Right atrium auricular region (tissue), 2 donors: ENCODE measurements at regions not wholly inside any gene's neighbourhood (a gene's known extent, or its start where the extent isn't known, plus 50 kb on each side); places are given as distances from the start of the nearest gene placed in this dataset.

Experiments used
- DNase-seq: peaks from one replicate; pipeline ENCODE4 v3.0.0-alpha.2; 2019; ENCODE audit warnings: low spot score
- H3K27ac ChIP-seq, 2 donors: fragments of 200-600 bp; sonication (generic); 1 replicate in 1 of 2; 2 replicates in 1 of 2; pipeline ENCODE4 v1.5.1; 2016 to 2019
- H3K27me3 ChIP-seq, 2 donors: fragments of 200-600 bp; sonication (generic); one replicate each; pipeline versions ENCODE4 v1.5.1 to v1.6.0; 2017 to 2019
- H3K36me3 ChIP-seq: fragments of 200-600 bp; sonication (generic); one replicate; pipeline ENCODE4 v1.5.1; 2016
- H3K4me1 ChIP-seq, 2 donors: fragments of 200-600 bp; sonication (generic); one replicate each; pipeline versions ENCODE4 v1.5.1 to v1.6.0; 2017 to 2019
- H3K4me3 ChIP-seq, 2 donors: fragments of 200-600 bp; sonication (generic); 1 replicate in 1 of 2; 2 replicates in 1 of 2; pipeline ENCODE4 v1.5.1; 2017 to 2019; ENCODE audit warnings: mild to moderate bottlenecking in 1 of 2, moderate library complexity in 1 of 2
- H3K9me3 ChIP-seq, 2 donors: fragments of 200-600 bp; sonication (generic); one replicate each; pipeline ENCODE4 v1.5.1; 2019
- TF ChIP-seq, protein P1 (sequence below), 2 donors: fragments of 200-600 bp; sonication (generic); IDR thresholded peaks; one replicate each; pipeline ENCODE4 v1.5.1; 2019; ENCODE audit warnings: antibody characterized with exemption in 2 of 2

DNA sequence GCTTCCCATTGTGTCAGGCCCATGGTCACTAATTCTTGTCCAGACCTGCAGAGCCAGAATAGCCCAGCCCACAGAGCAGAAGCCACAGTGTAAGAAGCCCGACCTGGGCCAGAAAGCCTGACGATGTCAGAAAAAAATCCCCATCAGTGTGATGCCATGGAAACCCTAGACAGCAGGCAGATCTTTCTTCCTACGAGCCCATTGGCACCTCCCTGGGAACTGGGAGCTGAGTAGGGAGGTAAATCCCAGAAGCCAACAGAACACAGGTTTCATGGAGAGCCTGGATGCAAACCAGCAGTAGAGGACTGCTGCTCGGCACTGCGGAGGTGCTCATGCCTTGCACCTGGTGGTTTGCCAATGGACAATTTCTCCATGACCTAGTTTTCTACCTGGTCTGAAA is 82.2 kb upstream of the SLC22A16 start:
- DNase-seq, result no peak
- Histone ChIP-seq H3K27ac (no peak overlapping the region), H3K4me3 (no peak overlapping the region), H3K36me3 (no peaks in the 10 kb centered on the region), H3K4me1 (no peaks in the 10 kb centered on the region), H3K9me3 (peaks cover 0 to 10% of the 10 kb centered on the region in 2 donors), H3K27me3 (no peaks in the 10 kb centered on the region)
- TF ChIP-seq, protein P1, sequence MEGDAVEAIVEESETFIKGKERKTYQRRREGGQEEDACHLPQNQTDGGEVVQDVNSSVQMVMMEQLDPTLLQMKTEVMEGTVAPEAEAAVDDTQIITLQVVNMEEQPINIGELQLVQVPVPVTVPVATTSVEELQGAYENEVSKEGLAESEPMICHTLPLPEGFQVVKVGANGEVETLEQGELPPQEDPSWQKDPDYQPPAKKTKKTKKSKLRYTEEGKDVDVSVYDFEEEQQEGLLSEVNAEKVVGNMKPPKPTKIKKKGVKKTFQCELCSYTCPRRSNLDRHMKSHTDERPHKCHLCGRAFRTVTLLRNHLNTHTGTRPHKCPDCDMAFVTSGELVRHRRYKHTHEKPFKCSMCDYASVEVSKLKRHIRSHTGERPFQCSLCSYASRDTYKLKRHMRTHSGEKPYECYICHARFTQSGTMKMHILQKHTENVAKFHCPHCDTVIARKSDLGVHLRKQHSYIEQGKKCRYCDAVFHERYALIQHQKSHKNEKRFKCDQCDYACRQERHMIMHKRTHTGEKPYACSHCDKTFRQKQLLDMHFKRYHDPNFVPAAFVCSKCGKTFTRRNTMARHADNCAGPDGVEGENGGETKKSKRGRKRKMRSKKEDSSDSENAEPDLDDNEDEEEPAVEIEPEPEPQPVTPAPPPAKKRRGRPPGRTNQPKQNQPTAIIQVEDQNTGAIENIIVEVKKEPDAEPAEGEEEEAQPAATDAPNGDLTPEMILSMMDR (IDR thresholded peaks at IDR 0.05), result no peak

DNA sequence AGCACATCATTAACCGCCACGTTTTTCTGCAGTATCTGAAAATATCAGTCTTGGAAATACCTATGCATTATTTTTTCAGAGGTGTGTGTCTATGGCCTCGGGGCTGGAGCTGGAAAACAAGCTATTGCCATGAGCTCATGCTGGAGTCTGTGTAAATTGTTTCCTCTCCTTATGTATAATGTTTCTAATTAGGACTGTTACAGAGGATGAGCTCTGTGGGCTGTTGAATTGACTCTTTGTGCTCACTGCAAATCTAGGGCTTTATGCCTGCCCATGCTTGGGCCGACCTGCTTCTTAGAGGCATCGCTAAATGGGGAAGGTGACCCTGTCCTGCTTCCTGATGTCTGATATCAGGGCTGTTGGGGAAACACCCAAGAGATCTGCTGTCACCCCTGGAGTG is 80.8 kb upstream of the SLC22A16 start:
- TF ChIP-seq, protein P1 (IDR thresholded peaks at IDR 0.05), result no peak
- Histone ChIP-seq H3K27me3 (no peaks in the 10 kb centered on the region), H3K9me3 (peaks cover 0 to 11% of the 10 kb centered on the region in 2 donors), H3K4me1 (no peaks in the 10 kb centered on the region), H3K36me3 (no peaks in the 10 kb centered on the region), H3K4me3 (no peak overlapping the region), H3K27ac (no peak overlapping the region)
- no peak for DNase-seq

DNA sequence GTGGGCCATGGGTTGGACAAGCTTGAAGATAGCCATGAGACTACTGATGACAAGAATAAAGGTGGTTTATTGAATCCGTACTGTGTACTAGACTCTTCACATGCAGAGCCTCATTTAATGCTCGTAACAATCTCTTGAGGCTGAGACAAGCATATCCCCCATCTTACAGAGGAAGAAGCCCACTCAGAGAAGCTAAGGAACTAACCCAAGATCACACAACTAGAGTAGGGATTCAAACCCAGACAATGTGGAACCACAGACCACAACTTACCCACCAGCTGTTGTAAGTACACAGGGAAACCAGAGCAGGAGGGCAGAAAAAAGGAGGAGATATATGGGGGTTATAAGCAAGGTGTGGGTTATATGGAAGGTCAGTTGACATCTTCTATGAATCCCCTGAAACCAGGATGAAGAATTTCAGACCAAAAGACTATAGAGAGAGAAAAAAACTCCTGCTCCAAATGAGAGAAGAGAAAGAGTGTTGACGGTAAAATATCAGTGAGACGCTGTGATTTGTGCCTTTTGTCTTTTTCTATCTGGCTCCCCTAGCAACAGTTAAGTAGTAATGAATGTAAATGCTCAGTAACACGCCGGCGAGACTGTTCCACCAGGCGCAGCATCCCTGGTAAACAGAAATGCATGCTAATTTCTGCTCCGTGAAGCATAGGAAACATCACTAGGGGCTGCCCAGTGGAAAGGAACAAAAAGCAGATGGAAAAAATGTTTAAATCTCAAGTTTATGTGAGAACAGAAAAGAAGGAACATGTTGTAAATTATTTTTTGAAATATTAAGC is 80.1 kb upstream of the SLC22A16 start:
- no peaks in the 10 kb centered on the region for H3K36me3 ChIP-seq
- TF ChIP-seq, protein P1 (IDR thresholded peaks at IDR 0.05), result no peak

DNA sequence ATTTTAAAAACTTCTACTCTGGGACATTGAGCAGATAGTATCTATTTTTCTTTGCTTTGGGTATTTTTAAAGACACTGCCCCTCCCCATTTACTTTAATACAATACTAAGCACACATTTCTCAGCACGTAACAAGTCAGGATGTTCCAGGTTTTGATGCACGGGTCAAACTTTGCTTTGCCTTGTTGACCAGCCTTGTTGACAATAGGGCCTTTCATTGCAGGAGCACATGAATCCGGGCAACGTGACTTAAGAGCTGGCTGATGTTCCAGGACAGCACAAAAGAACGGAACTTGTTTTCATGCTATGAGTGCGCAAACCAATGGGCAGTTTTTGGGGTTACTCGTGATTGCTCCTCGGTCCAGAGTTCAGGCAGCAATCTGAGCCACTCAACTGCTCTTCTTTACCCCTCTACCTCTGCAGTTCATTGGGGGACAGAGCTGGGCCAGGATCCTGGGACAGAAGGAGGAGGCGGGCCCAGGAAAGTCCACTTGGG is 78.6 kb upstream of the SLC22A16 start:
- H3K4me3 ChIP-seq, result no peak overlapping the region
- DNase-seq, result no peak
- TF ChIP-seq, protein P1 (IDR thresholded peaks at IDR 0.05), result no peak
- no peak overlapping the region for H3K27ac ChIP-seq
- no peaks in the 10 kb centered on the region for H3K4me1 ChIP-seq
- H3K9me3 ChIP-seq, result peaks cover 0 to 18% of the 10 kb centered on the region in 2 donors
- no peaks in the 10 kb centered on the region for H3K27me3 ChIP-seq
- no peaks in the 10 kb centered on the region for H3K36me3 ChIP-seq

More for the DNA sequence above, 80.1 kb upstream of the SLC22A16 start:
- no peaks in the 10 kb centered on the region for H3K27me3 ChIP-seq
- no peak for DNase-seq
- no peak overlapping the region for H3K27ac ChIP-seq
- peaks cover 0 to 18% of the 10 kb centered on the region in 2 donors for H3K9me3 ChIP-seq
- H3K4me3 ChIP-seq, result no peak overlapping the region
- no peaks in the 10 kb centered on the region for H3K4me1 ChIP-seq

DNA sequence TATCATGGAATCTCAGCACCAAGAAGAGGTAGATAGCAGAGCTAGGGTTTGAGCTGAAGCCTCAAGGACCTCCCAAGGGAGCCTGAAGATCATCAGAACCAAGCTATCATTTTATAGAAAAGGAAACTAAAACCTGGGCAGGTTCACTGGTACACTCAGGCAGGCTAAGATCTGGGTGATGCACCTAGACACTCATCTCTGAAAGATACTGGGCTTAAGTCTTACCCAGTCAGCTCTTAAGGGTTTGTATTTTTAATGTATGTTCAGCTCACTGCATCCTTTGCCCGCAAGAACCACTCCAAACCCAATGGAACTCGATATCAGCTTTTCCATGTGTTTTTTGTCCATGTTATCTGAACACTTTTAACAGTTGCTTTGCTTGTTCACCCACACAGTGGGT is 78.0 kb upstream of the SLC22A16 start:
- H3K4me1 ChIP-seq, result no peaks in the 10 kb centered on the region
- H3K27me3 ChIP-seq, result no peaks in the 10 kb centered on the region
- H3K36me3 ChIP-seq, result no peaks in the 10 kb centered on the region
- H3K4me3 ChIP-seq, result no peak overlapping the region
- H3K27ac ChIP-seq, result no peak overlapping the region
- H3K9me3 ChIP-seq, result peaks cover 0 to 16% of the 10 kb centered on the region in 2 donors
- TF ChIP-seq, protein P1 (IDR thresholded peaks at IDR 0.05), result no peak
- DNase-seq, result no peak
